GM12891 (cell line): ENCODE measurements at regions not wholly inside any gene's neighbourhood (a gene's known extent, or its start where the extent isn't known, plus 50 kb on each side); places are given as distances from the start of the nearest gene placed in this dataset.
"Not testable (repeated sequence)": the region's sequence is repeated elsewhere in the genome, so short reads cannot be mapped to it uniquely, and the experiment has no call there.

ENCODE experiments used
- DNase-seq: peaks from one replicate; pipeline ENCODE4 v3.0.0; 2011; ENCODE audit warnings: low spot score; ENCODE audit not compliant: insufficient read length
- FAIRE-seq: peaks from 2 replicates; lab custom pipeline; 2011; peaks lifted over from hg19 to GRCh38; lab: Jason Lieb, UNC
- PAX5 ChIP-seq: IDR thresholded peaks from 2 replicates; pipeline ENCODE4 v1.6.1; 2011; ENCODE audit warnings: low read length, moderate library complexity, mild to moderate bottlenecking; ENCODE audit not compliant: insufficient read depth, severe bottlenecking
- POLR2A ChIP-seq: IDR thresholded peaks from 2 replicates; pipeline ENCODE4 v1.6.1; 2011; ENCODE audit warnings: low read depth, low read length, control low read depth
- POLR2AphosphoS5 ChIP-seq: IDR thresholded peaks from 2 replicates; pipeline ENCODE4 v1.6.1; 2011; ENCODE audit warnings: low read depth, low read length, control low read depth
- POU2F2 ChIP-seq: IDR thresholded peaks from 2 replicates; pipeline ENCODE4 v1.6.1; 2011; ENCODE audit warnings: low read depth, mild to moderate bottlenecking, control low read depth, low read length, moderate library complexity
- SPI1 ChIP-seq: IDR thresholded peaks from 2 replicates; pipeline ENCODE4 v1.6.1; 2011; ENCODE audit warnings: low read depth, low read length, control low read depth
- TAF1 ChIP-seq: IDR thresholded peaks from 2 replicates; pipeline ENCODE4 v1.6.1; 2011; ENCODE audit warnings: low read depth, low read length, control low read depth

- DNase-seq: no peak
- FAIRE-seq: no peak
- TF ChIP-seq SPI1: no peak
- no peak for TF ChIP-seq PAX5
- no peak for TF ChIP-seq POLR2AphosphoS5
Observed at GRCh38 chr4:75154994-75155393, 222.1 kb downstream of the PARM1 start.

GRCh38 chr4:75146223-75146622 is 213.3 kb downstream of the PARM1 start:
- TF ChIP-seq TAF1: no peak
- no peak for TF ChIP-seq SPI1
- TF ChIP-seq POLR2AphosphoS5: no peak
- no peak for TF ChIP-seq PAX5
- TF ChIP-seq POU2F2: no peak
- no peak for TF ChIP-seq POLR2A
- FAIRE-seq: no peak
- DNase-seq: no peak

GRCh38 chr4:75144475-75144874 is 211.6 kb downstream of the PARM1 start:
- DNase-seq (no peak), FAIRE-seq (no peak)
- TF ChIP-seq PAX5 (no peak), POU2F2 (no peak), POLR2A (no peak), TAF1 (no peak), SPI1 (no peak), POLR2AphosphoS5 (no peak)

- no peak for TF ChIP-seq SPI1
- FAIRE-seq (no peak), DNase-seq (no peak)
Observed at GRCh38 chr4:75142850-75143249, 209.9 kb downstream of the PARM1 start.

- TF ChIP-seq POLR2AphosphoS5: no peak
- TF ChIP-seq POU2F2: no peak
- TF ChIP-seq PAX5: no peak
- no peak for TF ChIP-seq POLR2A
- no peak for TF ChIP-seq SPI1
- TF ChIP-seq TAF1: no peak
- no peak for DNase-seq
- FAIRE-seq: no peak
Observed at GRCh38 chr4:75142382-75142781, 209.5 kb downstream of the PARM1 start.

- DNase-seq: no peak
- TF ChIP-seq TAF1 (no peak), POLR2A (no peak)
- no peak for FAIRE-seq
Observed at GRCh38 chr4:75141162-75141561, 208.2 kb downstream of the PARM1 start.

- FAIRE-seq: no peak
- no peak for DNase-seq
- TF ChIP-seq POLR2A: no peak
- TF ChIP-seq PAX5: no peak
- no peak for TF ChIP-seq SPI1
Observed at GRCh38 chr4:75137302-75137701, 204.4 kb downstream of the PARM1 start.

GRCh38 chr4:75135068-75135825 is 202.3 kb downstream of the PARM1 start:
- FAIRE-seq: no peak
- no peak for DNase-seq
- TF ChIP-seq POU2F2: no peak
- TF ChIP-seq SPI1: peak; percentile 23; the same call in 1 of the 2 replicates
- no peak for TF ChIP-seq POLR2AphosphoS5

GRCh38 chr4:75126870-75127269 is 194.0 kb downstream of the PARM1 start:
- DNase-seq, FAIRE-seq: not testable (repeated sequence)

GRCh38 chr4:75126058-75126457 is 193.1 kb downstream of the PARM1 start:
- DNase-seq: no peak
- no peak for FAIRE-seq
- TF ChIP-seq POLR2AphosphoS5 (no peak), POU2F2 (no peak), POLR2A (no peak), SPI1 (no peak), TAF1 (no peak), PAX5 (no peak)

- DNase-seq (no peak), FAIRE-seq (no peak)
- no peak for TF ChIP-seq POLR2A
- no peak for TF ChIP-seq TAF1
- no peak for TF ChIP-seq SPI1
- TF ChIP-seq POU2F2: no peak
- TF ChIP-seq POLR2AphosphoS5: no peak
- no peak for TF ChIP-seq PAX5
Observed at GRCh38 chr4:75122424-75123014, 189.6 kb downstream of the PARM1 start.
